ENCODE measurements at regions not wholly inside any gene's neighbourhood (a gene's known extent, or its start where the extent isn't known, plus 50 kb on each side); places are given as distances from the start of the nearest gene placed in this dataset.

- POLR2A ChIA-PET: no interaction called here
- Histone ChIP-seq H3K36me3 (ENCODE audit: control insufficient read depth in 2 of 2, insufficient read depth in 1 of 2, low read length in 2 of 2) (no peaks in the 10 kb centered on the region), H3K27ac (ENCODE audit: extremely low read depth, low read depth, low read length) (no peak overlapping the region), H3K4me3 (ENCODE audit: low read depth, low read length) (no peak overlapping the region), H3K9me3 (ENCODE audit: control insufficient read depth, insufficient read depth, low read depth, low read length) (no peaks in the 10 kb centered on the region), H3K4me1 (ENCODE audit: control insufficient read depth, insufficient read depth, low read length) (no peaks in the 10 kb centered on the region)
- TF ChIP-seq RBAK (tag by site-specific recombination; IDR thresholded peaks at IDR 0.05) (peak; percentile 24; the same call in 1 of the 2 replicates), ZNF837 (tag by site-specific recombination; IDR thresholded peaks at IDR 0.05) (no peak)
- CTCF ChIA-PET: no interaction called here
Observed at GRCh38 chr22:44407171-44407986, 90.7 kb downstream of the RTL6 start.

GRCh38 chr22:44406341-44407170, 91.5 kb downstream of the RTL6 start:
- CTCF ChIA-PET: interaction anchor here (0.7 kb wide), 1 partner anchor 376 kb away, joined by 3 read pairs; no protein-coding TSS in a partner anchor
- H3K36me3 ChIP-seq (ENCODE audit: control insufficient read depth in 2 of 2, insufficient read depth in 1 of 2, low read length in 2 of 2): no peaks in the 10 kb centered on the region
- TF ChIP-seq ZBTB48 (tag by site-specific recombination; IDR thresholded peaks at IDR 0.05) (no peak), ZFP69B (tag by site-specific recombination; IDR thresholded peaks at IDR 0.05) (no peak), ZNF530 (tag by site-specific recombination; IDR thresholded peaks at IDR 0.05; ENCODE audit: low read depth) (no peak), ZNF133 (tag by site-specific recombination; IDR thresholded peaks at IDR 0.05) (no peak)
- no peak overlapping the region for H3K4me3 ChIP-seq (ENCODE audit: low read depth, low read length)
- H3K4me1 ChIP-seq (ENCODE audit: control insufficient read depth, insufficient read depth, low read length): no peaks in the 10 kb centered on the region
- no peaks in the 10 kb centered on the region for H3K9me3 ChIP-seq (ENCODE audit: control insufficient read depth, insufficient read depth, low read depth, low read length)
- POLR2A ChIA-PET: no interaction called here
- no peak overlapping the region for H3K27ac ChIP-seq (ENCODE audit: extremely low read depth, low read depth, low read length)

DNA sequence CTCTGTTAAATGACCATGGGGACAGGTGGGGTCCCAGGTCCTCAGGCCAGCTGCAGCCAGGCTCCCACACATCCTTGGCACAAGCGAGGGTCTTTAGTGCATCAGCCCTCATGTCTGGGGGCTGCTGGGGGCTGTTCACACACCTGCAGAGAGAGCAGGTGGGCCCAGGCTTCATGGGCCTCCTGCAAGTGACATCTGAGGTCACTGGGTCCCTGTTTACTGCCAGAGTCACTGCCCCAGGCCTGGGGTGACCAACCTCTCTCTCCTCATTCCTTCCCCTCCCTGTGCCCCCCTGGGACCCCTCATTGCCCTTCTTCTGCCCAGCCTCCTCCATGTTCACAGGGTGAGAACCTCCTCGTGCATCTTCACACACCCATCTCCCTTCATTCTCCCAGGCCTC, 92.4 kb downstream of the RTL6 start:
- H3K4me3 ChIP-seq (ENCODE audit: low read depth, low read length): no peak overlapping the region
- POLR2A ChIA-PET: no interaction called here
- no peaks in the 10 kb centered on the region for H3K9me3 ChIP-seq (ENCODE audit: control insufficient read depth, insufficient read depth, low read depth, low read length)
- no peaks in the 10 kb centered on the region for H3K36me3 ChIP-seq (ENCODE audit: control insufficient read depth in 2 of 2, insufficient read depth in 1 of 2, low read length in 2 of 2)
- H3K27ac ChIP-seq (ENCODE audit: extremely low read depth, low read depth, low read length): no peak overlapping the region
- TF ChIP-seq ZNF221 (tag by site-specific recombination; IDR thresholded peaks at IDR 0.05; ENCODE audit: borderline replicate concordance) (no peak), ZNF2 (tag by site-specific recombination; IDR thresholded peaks at IDR 0.05) (no peak), ZNF626 (tag by site-specific recombination; IDR thresholded peaks at IDR 0.05) (no peak), ZNF560 (tag by site-specific recombination; IDR thresholded peaks at IDR 0.05; ENCODE audit: borderline replicate concordance) (no peak), MEIS1 (CRISPR knock-in tag; IDR thresholded peaks at IDR 0.05; ENCODE audit: borderline replicate concordance) (no peak), ZNF416 (tag by site-specific recombination; IDR thresholded peaks at IDR 0.05) (no peak), AEBP2 (tag by site-specific recombination; IDR thresholded peaks at IDR 0.05; ENCODE audit: borderline replicate concordance) (no peak), ZNF707 (tag by site-specific recombination; IDR thresholded peaks at IDR 0.05) (no peak), GLIS1 (tag by site-specific recombination; IDR thresholded peaks at IDR 0.05) (no peak), ZNF514 (tag by site-specific recombination; IDR thresholded peaks at IDR 0.05) (no peak), SCRT1 (tag by site-specific recombination; IDR thresholded peaks at IDR 0.05; ENCODE audit: borderline replicate concordance) (no peak), ZNF670 (tag by site-specific recombination; IDR thresholded peaks at IDR 0.05; ENCODE audit: low read depth) (no peak), ZSCAN18 (tag by site-specific recombination; IDR thresholded peaks at IDR 0.05) (no peak), ZNF391 (tag by site-specific recombination; IDR thresholded peaks at IDR 0.05; ENCODE audit: borderline replicate concordance, low read depth) (no peak), ZBTB48 (tag by site-specific recombination; IDR thresholded peaks at IDR 0.05) (no peak), ZNF600 (tag by site-specific recombination; IDR thresholded peaks at IDR 0.05) (no peak), GLIS2 (tag by site-specific recombination; IDR thresholded peaks at IDR 0.05) (no peak), TCF7L2 (IDR thresholded peaks at IDR 0.05; ENCODE audit: borderline replicate concordance, low read depth, low read length) (no peak), ZFP37 (tag by site-specific recombination; IDR thresholded peaks at IDR 0.05) (no peak), ZNF530 (tag by site-specific recombination; IDR thresholded peaks at IDR 0.05; ENCODE audit: low read depth) (no peak)
- H3K4me1 ChIP-seq (ENCODE audit: control insufficient read depth, insufficient read depth, low read length): no peaks in the 10 kb centered on the region
- CTCF ChIA-PET: interaction anchor here (0.7 kb wide), 1 partner anchor 73 kb away, joined by 4 read pairs; no protein-coding TSS in a partner anchor
